GM19099 (cell line): ENCODE measurements at regions not wholly inside any gene's neighbourhood (a gene's known extent, or its start where the extent isn't known, plus 50 kb on each side); places are given as distances from the start of the nearest gene placed in this dataset.

Experiments used
- POLR2A ChIP-seq: IDR thresholded peaks from 3 replicates; pipeline ENCODE4 v1.6.1; 2011; ENCODE audit warnings: low read depth; ENCODE audit not compliant: insufficient read length; ENCODE audit errors: extremely low read depth

DNA sequence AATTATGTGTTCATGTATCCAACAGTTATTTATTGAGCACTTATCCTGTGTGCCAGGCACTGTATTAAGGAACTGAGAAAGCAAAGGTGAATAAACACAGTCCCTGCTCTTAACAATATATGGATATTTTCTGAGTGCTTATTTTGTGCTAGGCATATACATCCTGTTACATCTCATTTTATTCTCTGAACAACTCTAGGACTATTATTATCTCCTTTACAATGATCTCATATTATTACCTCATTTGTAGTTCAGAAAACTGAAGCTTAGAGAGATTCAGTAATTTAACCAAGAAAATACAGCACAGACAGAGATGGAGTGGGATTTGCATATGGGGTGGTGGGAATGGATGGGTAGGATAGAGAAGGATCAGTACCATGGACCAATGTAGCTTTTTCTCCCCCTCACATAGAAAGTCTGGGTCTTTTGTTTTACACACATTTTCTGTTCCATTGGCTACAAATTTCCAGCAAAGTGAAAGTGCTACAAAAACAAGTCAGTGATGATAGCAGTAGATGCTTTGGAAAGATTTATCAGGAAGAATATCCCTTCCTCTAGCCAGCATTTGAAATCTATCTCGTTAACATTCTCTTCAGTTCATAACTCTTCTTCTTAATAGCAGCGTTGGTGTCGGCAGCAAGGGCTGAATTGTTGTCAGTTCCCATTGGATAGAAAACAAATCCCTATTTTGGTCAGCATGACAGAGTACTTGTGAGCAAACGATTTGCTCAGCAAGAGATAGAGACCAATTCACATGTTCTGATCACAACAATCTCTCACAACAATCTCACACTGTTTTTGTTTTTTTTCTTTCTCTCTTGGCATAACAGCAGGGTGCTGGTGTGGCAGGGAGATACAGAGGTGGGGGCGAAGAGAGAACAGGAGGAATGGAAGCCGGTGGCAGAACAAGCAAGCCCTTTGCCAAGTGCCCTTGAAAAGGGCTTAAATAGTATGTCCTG is 102.2 kb upstream of the KCTD1 start:
- no peak for TF ChIP-seq POLR2A

DNA sequence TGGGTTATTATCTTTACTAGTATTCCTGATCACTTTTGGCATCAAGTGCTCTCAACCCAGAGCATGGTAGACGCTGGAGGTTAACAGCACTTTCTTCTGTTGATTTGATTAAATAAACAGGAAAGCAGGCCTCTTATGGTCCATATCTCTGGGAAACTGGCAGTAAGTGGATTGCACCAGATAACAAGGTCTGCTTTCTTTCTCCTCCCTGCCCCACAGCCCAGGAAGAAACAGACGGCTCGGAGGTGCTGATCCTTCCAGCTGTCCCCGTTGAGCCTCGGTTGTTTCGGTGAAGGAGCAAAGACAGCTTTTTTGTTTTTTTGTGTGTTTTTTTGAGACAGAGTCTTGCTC is 100.8 kb upstream of the KCTD1 start:
- no peak for TF ChIP-seq POLR2A

DNA sequence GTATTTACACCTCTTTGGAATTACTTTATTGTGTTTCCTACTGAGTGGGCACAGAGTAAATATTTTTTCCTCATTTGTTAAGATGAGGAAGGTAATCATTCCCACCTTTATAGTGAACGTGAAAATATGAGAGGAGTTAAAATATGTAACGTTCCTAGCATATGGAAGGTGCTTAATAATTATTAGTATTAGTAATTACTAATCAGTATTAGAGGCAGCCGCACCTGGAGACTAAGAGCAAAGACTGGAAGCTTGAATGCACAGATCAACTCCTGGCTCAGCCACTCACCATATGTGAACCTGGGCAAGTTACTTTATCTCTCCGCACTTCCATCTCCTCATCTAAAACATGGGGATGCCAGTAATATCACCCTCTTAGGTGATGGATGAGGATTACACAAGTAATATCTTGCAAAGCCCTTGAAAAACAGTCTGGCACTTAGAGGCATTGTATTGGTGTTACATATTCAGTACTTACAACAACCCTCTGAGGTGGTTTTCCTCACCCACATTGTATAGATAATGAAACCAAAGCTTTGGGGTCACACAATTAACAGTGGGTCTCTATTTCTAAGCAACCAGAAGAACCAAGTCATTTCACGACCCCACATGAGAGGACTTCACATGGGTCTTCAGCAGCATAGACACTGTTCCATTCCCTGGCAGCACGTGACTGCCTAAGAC is 100.3 kb upstream of the KCTD1 start:
- TF ChIP-seq POLR2A = no peak

DNA sequence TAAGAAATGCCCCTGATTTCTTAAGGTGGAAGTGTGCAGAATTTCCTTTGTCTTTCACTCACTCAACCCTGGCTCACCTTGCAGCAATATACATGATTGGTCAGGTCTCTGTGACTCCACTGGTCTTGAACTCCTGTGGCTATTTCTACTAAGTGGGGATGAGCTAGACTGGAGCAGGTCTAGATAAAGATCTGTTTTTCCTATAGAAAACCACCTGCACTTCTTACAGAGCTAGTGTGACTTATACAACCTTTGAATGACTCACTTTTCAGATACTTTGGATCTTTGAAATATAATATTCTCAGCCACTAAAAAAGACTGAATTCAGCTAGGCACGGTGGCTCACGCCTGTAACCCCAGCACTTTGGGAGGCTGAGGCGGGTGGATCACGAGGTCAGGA is 98.5 kb upstream of the KCTD1 start:
- no peak for TF ChIP-seq POLR2A

DNA sequence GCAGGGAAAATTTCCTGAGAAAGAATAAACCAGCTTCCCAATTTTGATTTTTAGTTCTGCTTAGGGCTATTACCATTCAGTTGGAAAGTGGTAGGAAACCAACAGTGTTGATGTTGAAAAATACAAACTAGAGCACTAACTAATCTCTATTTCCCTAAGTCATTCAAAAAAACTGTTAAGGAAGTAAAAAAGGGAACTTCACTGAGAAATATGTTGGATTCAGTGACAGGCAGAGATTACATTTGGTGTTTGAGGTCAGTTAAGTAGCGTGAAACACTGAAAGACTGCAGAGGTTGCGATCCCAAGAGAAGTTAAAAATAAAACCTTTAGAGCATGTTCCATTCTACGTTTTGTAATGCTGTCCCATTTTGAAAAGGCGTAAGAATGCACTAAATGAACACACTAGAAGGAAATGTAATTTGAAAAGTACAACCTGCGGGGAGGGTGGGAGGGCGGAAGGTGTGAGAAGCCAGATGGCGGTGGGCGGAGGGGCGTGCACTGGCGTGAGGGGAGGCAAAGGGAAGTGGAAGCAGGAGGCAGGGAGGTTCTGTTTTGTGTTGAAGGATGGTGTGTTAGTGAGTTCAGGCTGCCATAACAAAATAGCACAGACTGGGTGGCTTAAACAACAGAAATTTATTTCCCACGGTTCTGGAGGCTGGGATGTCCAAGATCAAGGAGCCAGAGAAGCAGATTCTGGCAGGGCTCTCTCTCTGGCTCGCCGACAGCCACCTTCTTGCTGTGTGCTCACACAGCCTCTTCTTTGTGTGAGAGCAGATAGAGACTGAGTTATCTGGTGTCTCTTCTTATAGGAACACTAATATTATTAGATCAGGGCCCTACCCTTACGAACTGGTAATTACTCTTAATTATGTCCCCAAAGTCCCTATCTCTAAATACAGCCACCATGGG is 94.3 kb upstream of the KCTD1 start:
- TF ChIP-seq POLR2A = no peak

DNA sequence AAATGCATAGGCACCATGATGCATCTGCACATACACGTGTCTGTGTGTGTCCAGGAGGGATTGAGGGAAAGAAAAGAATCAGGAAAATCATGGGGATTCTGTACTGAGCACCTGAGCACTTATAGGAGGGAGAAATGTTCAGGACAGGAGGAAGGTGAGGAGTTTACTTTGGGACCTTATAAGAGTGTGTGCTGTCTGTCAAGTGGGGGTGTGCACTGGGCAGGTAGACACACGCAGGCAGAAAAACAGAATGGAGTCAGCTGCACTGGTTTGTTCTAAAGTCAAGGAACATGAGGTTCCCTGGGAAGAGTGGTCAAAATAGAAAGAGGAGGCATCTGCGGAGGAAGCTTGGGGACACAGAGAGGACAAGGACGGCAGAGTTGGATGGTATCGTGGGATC is 92.2 kb upstream of the KCTD1 start:
- TF ChIP-seq POLR2A = no peak

DNA sequence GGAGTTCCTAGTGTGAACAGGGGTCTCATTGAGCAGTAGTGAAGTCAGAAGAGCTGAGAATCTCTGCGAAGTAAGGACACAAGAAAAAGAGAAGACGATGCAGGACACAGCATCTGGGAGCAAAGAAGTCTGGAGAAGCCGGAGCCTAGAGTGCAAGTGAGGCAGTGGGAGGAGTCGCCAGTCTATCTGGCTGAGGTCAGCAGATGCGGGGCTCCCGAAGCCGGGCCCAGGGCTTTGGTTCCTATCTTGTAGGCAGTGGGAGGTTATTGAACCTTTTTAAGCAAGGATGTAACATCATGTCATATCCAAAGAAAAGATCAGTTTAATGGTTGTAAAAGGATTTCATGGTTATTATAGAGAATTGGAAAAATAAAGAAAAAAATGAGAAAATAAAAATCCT is 90.8 kb upstream of the KCTD1 start:
- no peak for TF ChIP-seq POLR2A

DNA sequence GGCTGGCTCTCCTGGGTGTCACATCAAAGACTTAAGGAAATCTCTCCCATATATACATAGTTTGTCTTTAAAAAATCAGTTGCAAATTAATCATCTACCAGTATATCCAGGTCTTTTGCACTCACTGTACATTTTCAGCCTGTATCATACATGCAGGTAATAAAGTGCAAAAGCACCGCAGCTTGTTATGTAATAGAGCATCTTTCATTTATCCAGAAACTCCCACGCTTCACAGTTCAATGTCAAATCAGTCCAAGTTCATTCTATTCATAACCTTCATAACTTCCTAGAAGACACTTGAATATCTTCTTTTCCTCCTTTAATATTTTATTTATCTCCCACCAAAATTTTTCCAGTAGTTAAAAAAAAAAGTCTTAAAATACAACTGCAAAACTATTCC is 89.6 kb upstream of the KCTD1 start:
- TF ChIP-seq POLR2A = no peak

DNA sequence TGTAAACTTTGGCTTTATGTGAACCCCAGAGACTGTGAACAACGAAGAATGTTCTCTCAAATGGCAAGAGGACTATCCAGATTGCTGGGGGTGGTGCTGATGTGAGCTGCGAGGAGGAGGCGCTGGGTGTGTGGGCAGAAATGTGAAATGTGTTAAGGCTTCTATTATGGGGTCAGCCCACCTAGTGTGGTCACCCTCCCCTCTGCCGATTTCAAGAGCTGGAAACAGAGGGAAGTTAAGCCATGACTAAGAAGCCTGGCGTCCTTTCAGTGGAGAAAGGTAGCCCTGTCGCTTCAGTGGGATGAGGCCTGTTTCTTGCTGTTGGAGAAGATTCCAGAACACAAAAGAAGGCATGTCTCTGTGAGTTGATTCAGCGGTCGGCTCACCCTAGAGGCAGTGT is 89.0 kb upstream of the KCTD1 start:
- no peak for TF ChIP-seq POLR2A

DNA sequence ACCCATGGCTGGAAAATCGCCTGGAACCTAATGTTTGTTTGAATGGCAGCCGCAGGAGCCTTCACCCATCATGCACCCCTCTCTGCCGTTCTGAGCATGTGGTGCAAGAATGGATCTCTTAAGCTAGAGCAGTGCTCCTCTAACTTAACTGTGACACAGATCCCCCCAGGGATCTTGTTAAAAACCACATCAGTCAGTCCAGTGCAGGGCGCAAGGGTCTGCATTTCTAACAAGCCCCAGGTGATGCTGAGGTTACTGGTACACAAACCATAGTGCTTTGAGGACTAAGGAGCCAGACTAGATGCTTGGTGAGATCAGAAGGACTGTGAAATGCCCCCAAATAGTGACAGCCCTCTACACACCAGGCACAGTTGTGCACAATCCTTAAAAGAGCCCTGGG is 87.1 kb upstream of the KCTD1 start:
- TF ChIP-seq POLR2A = no peak

DNA sequence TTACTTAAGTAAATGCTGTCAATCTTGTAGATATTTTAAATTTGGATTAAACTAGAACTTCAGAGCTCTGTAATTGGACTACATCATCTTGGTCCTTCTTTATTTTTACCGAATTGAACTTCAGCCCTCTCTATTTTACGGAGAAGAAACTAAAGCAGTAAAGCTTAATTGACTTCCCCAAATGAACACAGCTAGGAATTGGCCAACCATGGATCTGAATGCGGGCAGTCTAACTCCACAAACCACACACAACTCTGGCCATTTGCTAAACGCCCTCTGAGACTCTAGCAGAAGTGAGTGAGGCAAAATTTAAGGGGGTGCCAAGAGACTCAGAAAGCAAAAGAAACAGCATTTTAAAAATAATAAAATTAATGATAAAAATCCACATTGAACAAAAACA is 86.3 kb upstream of the KCTD1 start:
- no peak for TF ChIP-seq POLR2A

DNA sequence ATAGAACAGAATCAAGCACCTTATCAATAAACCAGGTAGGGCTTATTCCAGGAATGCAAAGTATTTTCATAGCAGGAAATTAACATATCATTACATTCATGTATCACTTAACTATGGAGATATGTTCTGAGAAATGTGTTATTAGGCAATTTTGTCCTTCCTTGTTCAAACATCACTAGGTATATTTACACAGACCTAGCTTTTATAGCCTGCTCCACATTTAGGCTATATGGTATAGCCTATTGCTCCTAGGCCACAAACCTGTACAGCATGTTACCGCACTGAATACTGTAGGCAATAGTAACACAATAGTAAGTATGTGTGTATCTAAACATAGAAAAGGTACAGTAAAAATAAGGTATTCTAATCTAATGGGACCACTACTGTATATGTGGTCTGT is 82.8 kb upstream of the KCTD1 start:
- TF ChIP-seq POLR2A = no peak

DNA sequence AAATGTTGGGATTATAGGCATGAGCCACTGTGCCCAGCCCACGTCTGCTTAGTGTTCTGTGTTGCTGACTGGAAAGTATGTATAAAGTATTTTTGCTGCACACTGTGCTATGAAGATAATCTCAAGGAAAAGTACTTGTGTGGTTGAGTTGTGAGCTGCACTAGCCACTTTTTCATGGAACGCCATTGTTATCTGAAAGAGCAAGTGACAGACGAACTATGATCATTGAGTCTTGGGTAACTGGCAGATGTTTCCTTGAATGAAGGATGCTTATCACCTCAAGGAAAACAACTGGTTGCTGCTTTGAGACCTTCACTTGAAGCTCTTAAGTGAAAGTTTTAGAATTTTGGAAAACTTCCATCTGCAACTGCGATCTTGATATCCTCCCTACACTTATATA is 82.2 kb upstream of the KCTD1 start:
- no peak for TF ChIP-seq POLR2A

DNA sequence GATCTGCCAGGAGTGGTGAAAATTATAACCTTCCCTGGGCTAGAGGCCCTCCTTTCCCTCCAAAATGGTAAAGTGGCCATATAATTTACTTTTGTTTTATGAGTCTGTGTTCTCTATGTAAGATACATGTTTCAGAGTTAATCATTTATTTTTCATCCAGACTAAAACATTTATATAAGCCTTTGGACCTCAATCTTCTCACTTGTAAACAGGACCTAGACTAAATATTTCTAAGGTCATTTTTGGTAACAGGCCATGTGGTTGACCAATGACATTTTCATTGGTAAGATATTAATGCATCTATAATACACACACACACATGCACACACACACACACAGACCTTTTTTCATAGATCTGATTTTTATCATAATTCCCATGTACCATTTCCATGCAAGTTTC is 79.7 kb upstream of the KCTD1 start:
- no peak for TF ChIP-seq POLR2A

DNA sequence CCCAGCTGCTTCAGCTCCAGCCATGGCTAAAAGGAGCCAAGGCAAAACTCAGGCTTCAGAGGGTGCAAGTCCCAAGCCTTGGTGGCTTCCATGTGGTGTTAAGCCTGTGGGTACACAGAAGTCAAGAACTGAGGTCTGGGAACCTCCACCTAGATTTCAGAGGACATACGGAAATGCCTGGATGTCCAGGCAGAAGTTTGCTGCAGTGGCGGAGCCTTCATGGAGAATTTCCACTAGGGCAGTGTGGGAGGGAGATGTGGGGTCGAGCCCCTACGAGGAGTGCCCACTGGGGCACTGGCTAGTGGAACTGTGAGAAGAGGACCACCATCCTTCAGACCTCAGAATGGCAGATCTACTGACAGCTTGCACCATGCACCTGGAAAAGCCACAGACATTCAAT is 76.1 kb upstream of the KCTD1 start:
- no peak for TF ChIP-seq POLR2A
